ENCODE measurements at regions not wholly inside any gene's neighbourhood (a gene's known extent, or its start where the extent isn't known, plus 50 kb on each side); places are given as distances from the start of the nearest gene placed in this dataset.

DNA sequence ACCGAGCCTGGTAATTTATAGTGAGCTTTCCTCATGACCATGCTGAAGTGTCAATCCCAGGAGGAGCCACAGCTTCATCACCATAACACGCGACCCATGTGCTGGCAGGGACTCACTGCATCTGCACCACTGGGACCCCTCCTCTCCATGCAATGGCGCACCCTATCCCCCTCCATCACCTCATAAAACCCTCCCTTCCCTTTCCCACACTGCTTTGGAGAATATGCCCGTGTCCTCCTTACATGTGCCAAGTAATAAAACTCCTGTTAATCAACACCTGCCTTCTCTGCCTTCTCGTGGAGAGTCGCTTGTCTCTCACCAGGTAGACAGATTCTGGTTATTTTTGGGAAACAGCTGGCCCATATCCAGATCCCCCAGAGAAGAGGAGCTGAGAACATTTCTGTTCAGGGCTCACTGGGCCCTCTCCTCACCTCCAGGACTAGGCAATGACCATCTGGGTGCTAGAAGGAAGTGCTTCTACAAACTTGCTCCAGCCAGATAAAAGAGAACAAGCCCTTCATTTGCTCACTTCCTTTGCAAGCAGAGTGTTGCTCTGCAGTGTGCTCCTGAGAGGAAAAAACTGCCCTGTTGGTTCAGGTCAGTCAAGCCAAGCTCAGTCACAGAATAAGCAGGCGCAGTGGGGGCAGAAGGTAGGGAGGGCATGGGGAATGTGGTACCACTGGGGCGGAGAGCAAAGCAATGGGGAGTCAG is 894.3 kb downstream of the UQCRFS1 start:
- intact Hi-C loops (cut with DNase I; ENCODE audit: low total_unique reads), result no loop called here
- no peak overlapping the region for H3K4me3 ChIP-seq
- WGBS, 5 donors, result 68 to 84% (median 77%) methylated on average over 9 of the region's 9 CpGs
- TF ChIP-seq, protein P1, sequence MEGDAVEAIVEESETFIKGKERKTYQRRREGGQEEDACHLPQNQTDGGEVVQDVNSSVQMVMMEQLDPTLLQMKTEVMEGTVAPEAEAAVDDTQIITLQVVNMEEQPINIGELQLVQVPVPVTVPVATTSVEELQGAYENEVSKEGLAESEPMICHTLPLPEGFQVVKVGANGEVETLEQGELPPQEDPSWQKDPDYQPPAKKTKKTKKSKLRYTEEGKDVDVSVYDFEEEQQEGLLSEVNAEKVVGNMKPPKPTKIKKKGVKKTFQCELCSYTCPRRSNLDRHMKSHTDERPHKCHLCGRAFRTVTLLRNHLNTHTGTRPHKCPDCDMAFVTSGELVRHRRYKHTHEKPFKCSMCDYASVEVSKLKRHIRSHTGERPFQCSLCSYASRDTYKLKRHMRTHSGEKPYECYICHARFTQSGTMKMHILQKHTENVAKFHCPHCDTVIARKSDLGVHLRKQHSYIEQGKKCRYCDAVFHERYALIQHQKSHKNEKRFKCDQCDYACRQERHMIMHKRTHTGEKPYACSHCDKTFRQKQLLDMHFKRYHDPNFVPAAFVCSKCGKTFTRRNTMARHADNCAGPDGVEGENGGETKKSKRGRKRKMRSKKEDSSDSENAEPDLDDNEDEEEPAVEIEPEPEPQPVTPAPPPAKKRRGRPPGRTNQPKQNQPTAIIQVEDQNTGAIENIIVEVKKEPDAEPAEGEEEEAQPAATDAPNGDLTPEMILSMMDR (IDR thresholded peaks at IDR 0.05 in 8 of 11, conservative IDR thresholded peaks at IDR 0.05 in 3 of 11), result no peak
- no peaks in the 10 kb centered on the region for H3K9me3 ChIP-seq
- DNase-seq, result no peak
- no peaks in the 10 kb centered on the region for H3K36me3 ChIP-seq
- H3K27me3 ChIP-seq (replicated peaks in 1 of 7), result no peaks in the 10 kb centered on the region
- no peak overlapping the region for H3K27ac ChIP-seq
- H3K4me1 ChIP-seq, result peaks cover 0 to 4% (median 0%) of the 10 kb centered on the region in 6 donors

DNA sequence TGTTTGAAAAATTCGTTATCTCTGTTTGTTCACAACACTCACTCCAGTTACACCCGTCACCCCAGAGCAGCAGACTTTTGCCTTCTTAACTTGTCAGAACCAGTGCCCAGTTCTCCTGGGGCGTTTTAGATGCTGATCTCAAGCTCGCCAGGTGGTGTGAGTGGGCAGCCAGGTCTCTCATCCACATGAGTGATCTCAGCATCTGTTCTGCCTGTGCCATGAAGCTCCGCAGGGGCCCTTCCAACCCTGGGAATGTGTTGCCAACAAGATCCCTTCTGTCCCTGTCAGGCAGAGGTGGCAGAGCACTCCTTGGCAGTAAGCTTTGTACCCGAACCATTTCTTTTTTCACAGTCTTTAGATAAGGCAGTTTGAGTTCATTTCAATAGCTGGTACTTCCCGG is 896.5 kb downstream of the UQCRFS1 start:
- peaks cover 0 to 4% (median 0%) of the 10 kb centered on the region in 8 donors for H3K9me3 ChIP-seq
- no peak for DNase-seq
- no peaks in the 10 kb centered on the region for H3K36me3 ChIP-seq
- no peaks in the 10 kb centered on the region for H3K4me1 ChIP-seq
- intact Hi-C loops (cut with DNase I; ENCODE audit: low total_unique reads), result no loop called here
- TF ChIP-seq POLR2A (IDR thresholded peaks at IDR 0.05) (no peak), POLR2AphosphoS5 (IDR thresholded peaks at IDR 0.05) (no peak)
- TF ChIP-seq, protein P1 (IDR thresholded peaks at IDR 0.05 in 8 of 11, conservative IDR thresholded peaks at IDR 0.05 in 3 of 11), result no peak
- 74 to 87% (median 78%) methylated on average over 7 of the region's 7 CpGs for WGBS, 5 donors
- no peak overlapping the region for H3K4me3 ChIP-seq
- no peak overlapping the region for H3K27ac ChIP-seq
- H3K27me3 ChIP-seq (replicated peaks in 1 of 7), result no peaks in the 10 kb centered on the region

DNA sequence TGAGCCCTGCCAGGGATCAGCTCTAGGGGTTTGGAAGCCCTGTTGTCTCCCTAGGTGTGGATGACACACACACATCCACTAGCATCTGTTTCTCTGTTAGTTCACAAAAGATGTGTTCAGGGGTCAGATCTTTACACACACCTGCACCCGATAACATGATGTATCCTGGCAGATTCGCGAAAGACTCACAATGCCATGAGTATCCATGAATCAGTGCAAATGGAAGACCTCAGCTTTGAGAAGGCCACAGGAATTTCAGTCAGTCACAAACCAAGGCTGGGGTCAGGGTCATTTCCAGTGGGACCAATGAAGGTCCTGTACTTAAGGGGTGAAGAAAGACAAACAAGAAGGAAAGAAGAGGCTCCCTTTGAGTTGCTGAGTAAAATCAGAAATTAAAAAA is 898.2 kb downstream of the UQCRFS1 start:
- TF ChIP-seq POLR2AphosphoS5 (IDR thresholded peaks at IDR 0.05) (no peak), POLR2A (IDR thresholded peaks at IDR 0.05) (no peak)
- TF ChIP-seq, protein P1 (IDR thresholded peaks at IDR 0.05 in 8 of 11, conservative IDR thresholded peaks at IDR 0.05 in 3 of 11), result no peak
- Histone ChIP-seq H3K4me1 (no peaks in the 10 kb centered on the region), H3K27ac (no peak overlapping the region), H3K27me3 (replicated peaks in 1 of 7) (no peaks in the 10 kb centered on the region), H3K9me3 (peaks cover 0 to 4% (median 0%) of the 10 kb centered on the region in 8 donors), H3K4me3 (no peak overlapping the region), H3K36me3 (no peaks in the 10 kb centered on the region)
- no peak for DNase-seq
- intact Hi-C loops (cut with DNase I; ENCODE audit: low total_unique reads), result no loop called here
- WGBS, 5 donors, result 59 to 93% (median 80%) methylated on average over 3 of the region's 3 CpGs

DNA sequence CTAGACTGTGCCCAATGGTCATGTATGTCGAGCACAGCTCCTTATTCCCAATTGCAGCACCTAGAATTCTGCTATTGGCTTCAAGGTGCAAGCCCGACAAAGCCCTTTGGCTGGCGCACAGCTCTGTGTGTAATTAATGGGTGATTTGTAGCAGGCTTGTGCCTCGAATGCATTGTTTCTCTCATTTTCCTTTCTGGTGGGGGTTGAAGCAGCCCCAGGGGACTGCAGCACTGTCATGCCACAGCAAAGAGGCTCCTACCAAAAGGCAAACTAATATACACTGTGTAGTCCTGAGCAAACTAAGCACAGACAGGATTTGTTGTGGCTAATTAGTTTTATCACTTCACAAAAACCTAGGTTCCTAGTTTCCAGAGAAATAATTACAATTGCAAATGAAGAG is 898.7 kb downstream of the UQCRFS1 start:
- no peaks in the 10 kb centered on the region for H3K4me1 ChIP-seq
- H3K4me3 ChIP-seq, result no peak overlapping the region
- intact Hi-C loops (cut with DNase I; ENCODE audit: low total_unique reads), result no loop called here
- TF ChIP-seq, protein P1 (IDR thresholded peaks at IDR 0.05 in 8 of 11, conservative IDR thresholded peaks at IDR 0.05 in 3 of 11), result no peak
- TF ChIP-seq POLR2AphosphoS5 (IDR thresholded peaks at IDR 0.05) (no peak), POLR2A (IDR thresholded peaks at IDR 0.05) (no peak)
- 62 to 80% (median 70%) methylated on average over 4 of the region's 4 CpGs for WGBS, 5 donors
- no peaks in the 10 kb centered on the region for H3K36me3 ChIP-seq
- H3K27ac ChIP-seq, result no peak overlapping the region
- no peak for DNase-seq
- H3K27me3 ChIP-seq (replicated peaks in 1 of 7), result no peaks in the 10 kb centered on the region
- H3K9me3 ChIP-seq, result peaks cover 0 to 4% (median 0%) of the 10 kb centered on the region in 8 donors

Data from spleen (tissue), 11 donors.